Cardiac septum (tissue), 1 donor: ENCODE measurements at regions not wholly inside any gene's neighbourhood (a gene's known extent, or its start where the extent isn't known, plus 50 kb on each side); places are given as distances from the start of the nearest gene placed in this dataset.

Experiments used
- DNase-seq: peaks from one replicate; pipeline ENCODE4 v3.0.0-alpha.2; 2020; ENCODE audit warnings: low spot score
- intact Hi-C: fragments of 100-400 bp; cut with DNase I; formaldehyde crosslinking; loops from one replicate; pipeline ENCODE4 v1.14.0; 2022
- donor health status: DM: no; HTN: no; CAD: no.

GRCh38 chr1:177333936-177334595 is 163.3 kb downstream of the BRINP2 start:
- DNase-seq = no peak
- intact Hi-C loops = no loop called here
